Activated CD4-positive, alpha-beta T cell treated with anti-CD3 and anti-CD28 coated beads, Interleukin-2, amount 10 ng/mL, durations not matched to agents 24 days and 14 days (primary cell): ENCODE measurements at regions not wholly inside any gene's neighbourhood (a gene's known extent, or its start where the extent isn't known, plus 50 kb on each side); places are given as distances from the start of the nearest gene placed in this dataset.

Source experiments
- DNase-seq: peaks from one replicate; pipeline ENCODE4 v3.0.0; 2022
- H3K27ac Mint-ChIP-seq: one replicate; pipeline ENCODE4 v1.8.0; 2022; ENCODE audit warnings: mild to moderate bottlenecking, mixed read lengths
- H3K27me3 Mint-ChIP-seq: one replicate; pipeline ENCODE4 v1.8.0; 2022; ENCODE audit warnings: mixed read lengths
- H3K36me3 Mint-ChIP-seq: one replicate; pipeline ENCODE4 v1.8.0; 2022; ENCODE audit warnings: low read depth, mild to moderate bottlenecking, mixed read lengths
- H3K4me1 Mint-ChIP-seq: one replicate; pipeline ENCODE4 v1.8.0; 2021; ENCODE audit warnings: mixed read lengths
- H3K4me3 Mint-ChIP-seq: one replicate; pipeline ENCODE4 v1.8.0; 2022; ENCODE audit warnings: mild to moderate bottlenecking, moderate library complexity, mixed read lengths
- H3K9me3 Mint-ChIP-seq: one replicate; pipeline ENCODE4 v1.8.0; 2021; ENCODE audit warnings: mixed read lengths
- intact Hi-C: fragments of 100-400 bp; cut with micrococcal nuclease; formaldehyde crosslinking; loops from one replicate; pipeline ENCODE4 v1.15.1; 2023

DNA sequence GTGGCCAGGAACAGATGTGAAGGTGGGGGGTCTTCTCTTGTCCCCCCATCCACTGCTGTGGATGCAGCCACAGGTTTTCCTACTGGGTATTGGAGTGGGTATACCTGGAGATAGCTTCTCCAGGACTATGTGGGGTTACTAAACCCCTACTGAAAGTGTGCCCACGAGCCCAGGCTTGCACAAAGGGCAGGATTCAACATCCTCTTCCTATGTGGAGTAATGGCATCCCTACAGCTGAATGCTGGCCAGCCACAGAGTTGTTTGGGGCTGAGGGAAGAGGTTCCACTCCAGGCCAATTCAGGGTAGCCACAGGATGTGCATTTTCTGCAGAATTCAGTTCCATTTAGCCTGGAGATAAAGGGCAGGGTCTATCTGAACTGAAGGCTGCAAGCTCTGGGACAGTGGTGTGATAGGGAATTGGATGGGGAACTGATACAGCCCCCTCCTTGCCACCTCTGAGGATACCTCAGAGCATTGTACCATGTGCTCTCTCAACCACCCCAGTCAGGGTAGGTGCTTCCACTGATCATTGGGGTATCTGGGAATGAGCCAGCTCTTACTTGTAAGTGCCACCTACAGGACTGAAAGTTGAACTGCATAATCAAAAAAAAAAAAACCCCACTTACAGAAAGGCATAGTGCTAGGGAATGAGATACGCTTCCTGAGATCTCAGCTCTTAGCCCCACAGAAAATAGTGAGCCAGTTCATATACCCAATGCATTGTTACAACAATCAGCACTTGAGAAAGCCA, 187.1 kb downstream of the KITLG start:
- Mint-ChIP-seq H3K27ac (no peak overlapping the region), H3K4me1 (peaks cover 11% of the 10 kb centered on the region), H3K4me3 (no peak overlapping the region), H3K9me3 (peaks cover 3% of the 10 kb centered on the region), H3K27me3 (peaks cover 2% of the 10 kb centered on the region), H3K36me3 (no peaks in the 10 kb centered on the region)
- DNase-seq = no peak
- intact Hi-C loops = loop anchor here (1.0 to 10.0 kb wide), 2 partner anchors 239 to 358 kb away; a partner anchor contains a TSS

DNA sequence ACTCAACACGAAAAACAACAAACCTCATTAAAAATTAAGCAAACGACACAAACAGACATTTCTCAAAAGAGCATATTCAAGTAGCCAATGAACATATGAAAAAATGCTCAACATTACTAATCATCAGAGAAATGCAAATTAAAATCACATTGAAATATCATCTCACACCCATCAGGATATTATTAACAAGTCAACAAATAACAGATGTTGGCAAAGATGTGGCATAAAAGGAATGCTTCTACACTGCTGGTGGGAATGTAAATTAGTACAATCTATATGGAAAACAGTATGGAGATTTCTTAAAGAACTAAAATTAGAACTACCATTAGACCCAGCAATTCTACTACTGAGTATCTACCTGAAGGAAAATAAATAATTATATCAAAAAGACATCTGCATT, 182.2 kb downstream of the KITLG start:
- no peak for DNase-seq
- Mint-ChIP-seq H3K27me3 (peaks cover 5% of the 10 kb centered on the region), H3K4me3 (no peak overlapping the region), H3K4me1 (peaks cover 4% of the 10 kb centered on the region), H3K9me3 (no peaks in the 10 kb centered on the region), H3K27ac (no peak overlapping the region), H3K36me3 (no peaks in the 10 kb centered on the region)
- intact Hi-C loops = loop anchor here (10.0 kb wide), 1 partner anchor 363 kb away; a partner anchor contains a TSS

DNA sequence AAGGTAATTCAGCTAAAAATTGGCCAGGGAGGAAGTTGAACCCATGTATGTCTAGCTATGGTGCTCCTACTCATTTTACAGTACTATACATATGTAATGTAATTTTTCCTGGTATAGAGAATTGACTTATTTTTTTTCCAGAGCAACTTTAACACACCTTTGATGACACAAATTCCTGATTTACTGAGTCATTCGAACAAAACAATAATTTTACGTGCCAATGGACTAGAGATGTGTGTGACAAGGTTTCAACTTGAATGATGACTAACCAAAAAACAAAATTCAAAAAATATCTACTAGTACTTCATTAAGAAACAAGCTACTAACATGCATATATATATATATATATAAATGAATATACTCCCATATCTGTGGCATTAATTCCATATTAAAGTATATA, 180.5 kb downstream of the KITLG start:
- Mint-ChIP-seq H3K4me3 (no peak overlapping the region), H3K4me1 (peaks cover 2% of the 10 kb centered on the region), H3K9me3 (no peaks in the 10 kb centered on the region), H3K27me3 (peaks cover 5% of the 10 kb centered on the region), H3K36me3 (no peaks in the 10 kb centered on the region), H3K27ac (no peak overlapping the region)
- intact Hi-C loops = loop anchor here (10.0 kb wide), 1 partner anchor 365 kb away; a partner anchor contains a TSS
- DNase-seq = no peak

DNA sequence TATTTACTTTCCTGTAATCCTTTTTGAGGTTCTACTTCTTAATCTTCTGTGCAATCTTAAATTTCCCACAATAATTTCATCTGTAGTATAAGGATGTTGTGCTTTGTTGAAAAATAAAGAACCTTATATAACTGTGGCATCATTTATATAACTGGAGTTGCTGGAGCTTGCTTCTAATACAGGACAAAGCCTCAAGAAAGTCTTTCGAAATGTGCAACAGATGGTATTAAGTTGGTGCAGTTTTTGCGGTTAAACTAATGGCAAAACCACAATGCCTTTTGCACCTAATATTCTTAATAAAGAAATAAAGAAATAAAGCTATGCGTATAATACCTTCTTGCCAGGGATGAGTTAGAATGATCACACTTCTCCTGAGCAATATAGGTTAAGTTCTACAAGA, 180.0 kb downstream of the KITLG start:
- H3K9me3 Mint-ChIP-seq = no peaks in the 10 kb centered on the region

DNA sequence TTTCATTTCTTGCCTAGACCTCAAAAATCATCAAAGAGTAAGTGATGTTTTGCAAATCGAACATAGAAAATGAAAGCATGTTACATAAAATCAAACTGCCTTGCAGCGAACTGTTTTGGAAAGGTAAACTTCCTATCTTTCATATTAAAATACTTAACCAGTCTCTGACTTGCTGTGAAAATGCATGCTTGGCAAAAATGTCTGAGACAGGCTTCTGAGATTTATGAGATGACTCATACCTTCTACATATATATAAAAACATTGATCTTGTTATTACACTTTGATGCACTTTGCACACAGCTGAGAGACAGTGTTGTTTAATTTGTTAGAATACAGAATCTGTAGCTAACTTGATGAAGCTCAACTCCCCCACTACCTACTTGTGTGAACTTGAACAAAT, 179.1 kb downstream of the KITLG start:
- Mint-ChIP-seq H3K4me3 (peak overlapping the region; percentile 20), H3K27ac (no peak overlapping the region), H3K4me1 (peaks cover 2% of the 10 kb centered on the region)

More for the DNA sequence above, 180.0 kb downstream of the KITLG start:
- H3K4me1 Mint-ChIP-seq = peaks cover 2% of the 10 kb centered on the region
- H3K27ac Mint-ChIP-seq = no peak overlapping the region
- H3K4me3 Mint-ChIP-seq = no peak overlapping the region
- H3K27me3 Mint-ChIP-seq = peaks cover 3% of the 10 kb centered on the region
- intact Hi-C loops = no loop called here
- no peak for DNase-seq
- no peaks in the 10 kb centered on the region for H3K36me3 Mint-ChIP-seq

DNA sequence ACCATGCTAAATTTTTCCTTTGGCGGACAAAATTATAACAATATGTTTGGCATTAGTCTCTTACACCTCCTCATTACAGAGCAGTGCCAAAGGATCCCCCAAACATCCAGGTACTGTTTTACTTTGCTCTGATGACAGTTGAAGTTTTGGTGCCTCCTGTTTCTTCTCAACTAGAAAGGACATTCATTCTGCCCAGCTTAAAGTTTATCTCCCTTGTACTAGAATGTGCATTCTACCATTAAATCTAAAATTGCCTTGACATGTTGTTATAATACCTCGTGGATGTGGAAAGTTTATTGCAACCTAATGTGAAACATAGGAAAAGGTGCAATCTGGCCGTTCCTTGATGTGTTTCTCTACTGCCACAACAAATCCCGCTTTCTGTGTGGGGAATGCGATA, 173.4 kb downstream of the KITLG start:
- Mint-ChIP-seq H3K36me3 (no peaks in the 10 kb centered on the region), H3K27ac (no peak overlapping the region), H3K9me3 (no peaks in the 10 kb centered on the region), H3K4me1 (no peaks in the 10 kb centered on the region), H3K4me3 (no peak overlapping the region), H3K27me3 (no peaks in the 10 kb centered on the region)
- intact Hi-C loops = no loop called here
- no peak for DNase-seq

More for the DNA sequence above, 179.1 kb downstream of the KITLG start:
- Mint-ChIP-seq H3K9me3 (no peaks in the 10 kb centered on the region), H3K36me3 (no peaks in the 10 kb centered on the region), H3K27me3 (peaks cover 2% of the 10 kb centered on the region)
- intact Hi-C loops = no loop called here
- DNase-seq = no peak

DNA sequence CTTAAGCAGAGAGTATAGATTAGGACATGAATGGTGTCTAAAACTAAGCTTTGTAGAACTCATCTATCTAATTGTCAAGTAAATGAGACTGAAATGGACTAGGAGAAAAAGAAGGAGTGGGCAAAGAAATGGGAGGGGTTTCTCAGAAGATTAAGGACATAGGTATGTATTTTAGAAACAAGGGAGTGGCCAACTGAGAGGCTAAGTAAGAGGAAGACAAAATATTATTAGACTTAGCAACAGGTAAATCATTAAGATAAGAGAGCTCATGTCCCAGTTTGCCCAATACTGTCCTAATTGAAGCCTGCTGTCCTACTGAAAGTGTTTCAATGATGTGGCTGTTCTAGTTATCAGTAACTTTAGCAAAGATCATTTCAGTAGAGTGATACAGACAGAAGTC, 171.4 kb downstream of the KITLG start:
- Mint-ChIP-seq H3K27me3 (no peaks in the 10 kb centered on the region), H3K4me3 (no peak overlapping the region), H3K36me3 (no peaks in the 10 kb centered on the region), H3K4me1 (no peaks in the 10 kb centered on the region), H3K27ac (no peak overlapping the region), H3K9me3 (no peaks in the 10 kb centered on the region)
- DNase-seq = no peak
- intact Hi-C loops = no loop called here

DNA sequence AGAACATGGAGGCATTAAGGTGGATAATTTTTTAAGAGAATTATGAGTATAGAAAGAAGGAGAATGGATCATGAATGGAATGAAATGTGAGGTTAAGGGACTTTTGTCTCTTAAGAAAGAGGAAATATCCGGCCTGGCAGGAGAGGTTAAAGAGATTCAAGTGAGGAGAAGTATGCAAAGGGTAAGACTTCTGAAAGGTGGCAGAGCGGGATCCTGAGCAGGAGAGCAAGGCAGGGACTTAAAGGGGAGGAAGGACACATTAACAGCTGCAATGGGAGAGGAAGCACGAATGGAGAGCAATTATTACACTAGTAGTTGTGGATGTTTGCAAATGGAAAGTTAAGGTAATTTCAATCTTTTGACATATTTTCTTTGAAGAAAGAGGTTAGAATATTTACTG, 171.0 kb downstream of the KITLG start:
- Mint-ChIP-seq H3K27me3 (no peaks in the 10 kb centered on the region), H3K9me3 (no peaks in the 10 kb centered on the region), H3K4me3 (no peak overlapping the region), H3K27ac (no peak overlapping the region), H3K36me3 (no peaks in the 10 kb centered on the region), H3K4me1 (no peaks in the 10 kb centered on the region)
- no peak for DNase-seq
- intact Hi-C loops = no loop called here

DNA sequence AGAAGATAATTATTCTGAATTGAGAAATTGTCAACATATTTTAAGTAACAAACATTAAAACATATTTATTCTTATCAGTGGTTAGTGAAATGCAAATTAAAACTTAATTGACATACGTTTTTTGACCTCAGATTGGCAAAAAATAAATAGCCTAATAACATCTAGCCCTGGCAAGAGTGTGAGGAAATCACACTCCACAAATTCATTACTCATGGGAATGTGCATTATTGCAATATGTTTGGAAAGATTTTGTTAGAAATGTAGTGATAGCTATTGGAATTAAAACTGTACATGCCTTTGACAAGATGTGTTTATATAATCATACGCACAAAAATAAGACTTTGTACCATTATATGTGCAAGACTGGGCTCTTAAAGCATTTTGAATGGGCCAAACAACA, 168.6 kb downstream of the KITLG start:
- no peak for DNase-seq
- no peak overlapping the region for H3K4me3 Mint-ChIP-seq
- intact Hi-C loops = no loop called here
- H3K36me3 Mint-ChIP-seq = no peaks in the 10 kb centered on the region
- no peaks in the 10 kb centered on the region for H3K9me3 Mint-ChIP-seq
- H3K27me3 Mint-ChIP-seq = no peaks in the 10 kb centered on the region
- H3K4me1 Mint-ChIP-seq = no peaks in the 10 kb centered on the region
- no peak overlapping the region for H3K27ac Mint-ChIP-seq

DNA sequence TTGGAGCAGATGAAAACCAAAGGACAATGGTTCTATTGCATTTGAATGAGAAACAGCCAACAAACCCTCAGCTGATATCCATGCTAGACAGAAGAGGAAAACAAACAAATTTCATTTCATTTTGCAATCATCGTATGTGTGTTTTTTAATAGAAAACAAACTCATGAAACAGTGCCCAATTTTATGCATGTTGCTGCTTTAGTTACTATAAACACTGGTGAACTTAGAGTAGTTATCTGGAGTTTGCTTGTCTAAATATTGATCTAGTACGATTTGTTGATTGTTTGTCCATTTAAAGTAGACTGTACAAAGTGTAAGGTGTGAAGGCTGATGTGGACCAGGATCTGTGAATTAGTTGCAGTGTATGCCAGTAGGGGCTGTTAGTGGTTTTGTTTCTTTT, 166.6 kb downstream of the KITLG start:
- H3K4me1 Mint-ChIP-seq = no peaks in the 10 kb centered on the region
- intact Hi-C loops = no loop called here
- no peaks in the 10 kb centered on the region for H3K36me3 Mint-ChIP-seq
- no peak overlapping the region for H3K27ac Mint-ChIP-seq
- no peak for DNase-seq
- H3K9me3 Mint-ChIP-seq = no peaks in the 10 kb centered on the region
- H3K27me3 Mint-ChIP-seq = no peaks in the 10 kb centered on the region
- H3K4me3 Mint-ChIP-seq = no peak overlapping the region

DNA sequence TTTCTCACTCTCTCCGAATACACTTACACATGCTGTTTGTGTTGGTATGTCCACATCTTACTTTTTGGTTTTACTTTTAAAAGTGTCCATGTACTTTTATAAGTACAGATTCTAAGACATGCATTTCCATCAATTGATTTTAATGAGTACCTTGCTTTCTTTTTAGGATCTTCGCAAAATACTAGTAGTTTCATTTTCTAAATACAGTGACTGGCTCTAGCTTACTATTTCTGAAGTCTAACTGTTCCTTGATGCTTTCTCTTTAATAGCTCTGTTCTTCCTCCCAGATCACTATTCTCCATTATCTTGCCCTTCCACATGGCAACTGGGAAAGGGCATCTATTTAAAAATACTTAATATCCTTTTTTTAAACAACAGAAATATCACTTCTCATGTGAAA, 164.1 kb downstream of the KITLG start:
- no peak overlapping the region for H3K27ac Mint-ChIP-seq
- no peak overlapping the region for H3K4me3 Mint-ChIP-seq
- no peaks in the 10 kb centered on the region for H3K9me3 Mint-ChIP-seq
- no peaks in the 10 kb centered on the region for H3K36me3 Mint-ChIP-seq
- no peaks in the 10 kb centered on the region for H3K27me3 Mint-ChIP-seq
- intact Hi-C loops = no loop called here
- H3K4me1 Mint-ChIP-seq = no peaks in the 10 kb centered on the region
- no peak for DNase-seq

DNA sequence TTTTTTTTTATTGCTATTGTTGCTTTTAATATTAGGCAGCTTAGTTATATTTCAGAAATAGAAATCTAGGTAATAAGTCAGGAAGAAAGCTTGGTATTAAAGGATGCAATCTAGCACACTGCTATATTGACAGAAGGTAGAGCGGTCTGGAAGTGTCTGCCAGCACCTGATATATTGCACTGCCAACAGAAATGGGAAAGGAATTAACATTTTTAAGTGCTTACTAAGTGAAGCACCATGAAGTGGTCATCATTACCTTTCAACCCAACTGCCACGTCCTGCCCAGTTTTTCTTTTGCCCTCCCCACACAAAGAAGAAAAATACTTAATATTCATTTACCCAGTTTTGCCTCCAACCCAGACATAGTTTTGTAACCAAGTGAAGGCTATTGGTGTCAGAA, 163.5 kb downstream of the KITLG start:
- Mint-ChIP-seq H3K27me3 (no peaks in the 10 kb centered on the region), H3K4me3 (no peak overlapping the region), H3K4me1 (no peaks in the 10 kb centered on the region), H3K27ac (no peak overlapping the region), H3K36me3 (no peaks in the 10 kb centered on the region), H3K9me3 (no peaks in the 10 kb centered on the region)
- intact Hi-C loops = no loop called here
- no peak for DNase-seq

DNA sequence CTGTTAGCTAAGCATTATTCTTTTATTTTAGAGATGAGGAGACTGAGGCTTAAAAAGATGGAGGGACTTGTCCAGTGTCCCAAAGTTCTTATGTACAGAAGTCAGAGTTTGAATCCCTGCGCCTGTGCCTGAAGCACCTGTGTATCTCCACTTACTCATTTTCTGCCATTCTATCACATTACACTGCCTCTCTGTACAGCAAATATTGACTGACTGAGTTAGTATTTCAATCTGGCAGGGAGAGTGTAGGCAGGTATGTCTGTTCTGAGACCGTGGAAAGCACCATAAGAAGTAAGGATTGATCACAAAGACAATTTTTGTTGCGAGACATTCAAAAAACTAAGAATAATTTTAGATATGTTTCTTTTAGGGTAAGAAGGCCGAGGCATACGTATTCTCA, 162.7 kb downstream of the KITLG start:
- no peak for DNase-seq
- H3K9me3 Mint-ChIP-seq = no peaks in the 10 kb centered on the region
- H3K27ac Mint-ChIP-seq = no peak overlapping the region
- H3K4me1 Mint-ChIP-seq = no peaks in the 10 kb centered on the region
- H3K27me3 Mint-ChIP-seq = no peaks in the 10 kb centered on the region
- H3K36me3 Mint-ChIP-seq = no peaks in the 10 kb centered on the region
- intact Hi-C loops = no loop called here
- no peak overlapping the region for H3K4me3 Mint-ChIP-seq

DNA sequence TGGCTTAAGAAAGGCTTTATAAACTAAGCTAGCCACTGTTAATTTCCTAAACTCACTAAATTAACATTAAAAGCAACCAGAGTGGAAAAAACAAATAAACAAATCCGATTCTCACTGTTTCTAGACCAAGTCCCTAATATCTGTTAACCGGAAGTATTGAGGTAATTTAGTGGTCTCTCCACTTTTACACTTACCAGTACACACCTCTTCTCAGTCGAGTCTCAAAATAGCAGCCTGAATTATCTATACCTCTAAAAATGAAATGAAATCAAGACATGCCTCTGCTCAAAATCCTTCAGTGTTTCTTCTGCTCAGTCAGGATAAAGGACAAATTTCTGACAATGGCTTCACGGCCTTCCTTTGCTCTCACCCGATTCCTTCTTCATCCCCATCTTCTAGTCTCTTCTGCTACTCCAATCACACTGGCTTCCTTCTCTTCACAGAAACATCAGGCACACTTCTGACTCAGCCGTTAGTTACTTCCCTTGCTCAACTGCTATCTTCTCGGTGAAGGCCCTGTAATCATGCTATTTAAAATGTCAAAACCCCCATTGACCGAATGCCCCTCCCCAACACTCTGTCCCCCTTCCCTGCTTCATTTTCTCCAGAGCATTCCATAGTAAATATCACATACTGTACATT, 161.3 kb downstream of the KITLG start:
- intact Hi-C loops = no loop called here
- no peaks in the 10 kb centered on the region for H3K9me3 Mint-ChIP-seq
- no peaks in the 10 kb centered on the region for H3K36me3 Mint-ChIP-seq
- H3K27me3 Mint-ChIP-seq = no peaks in the 10 kb centered on the region
- DNase-seq = no peak
- H3K4me1 Mint-ChIP-seq = no peaks in the 10 kb centered on the region
- H3K4me3 Mint-ChIP-seq = no peak overlapping the region
- H3K27ac Mint-ChIP-seq = no peak overlapping the region

DNA sequence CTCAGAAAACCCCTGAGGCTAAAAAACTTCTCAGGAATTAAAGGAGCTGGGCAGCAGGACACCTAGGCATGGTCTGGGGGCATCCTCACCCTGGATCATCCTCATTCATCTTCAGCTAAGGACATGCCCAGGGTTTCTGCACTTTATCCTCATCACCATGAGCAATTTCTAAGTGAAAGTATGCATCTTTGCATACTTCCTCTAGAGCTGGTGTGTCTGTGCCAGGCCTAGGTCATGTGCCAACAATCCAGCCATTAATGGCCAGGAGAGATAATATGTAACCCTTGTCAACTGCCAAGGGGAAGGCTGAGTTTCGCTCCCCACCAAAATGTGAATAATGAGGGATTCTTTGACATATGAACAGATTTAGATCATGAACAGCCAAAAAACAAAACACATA, 160.5 kb downstream of the KITLG start:
- intact Hi-C loops = no loop called here
- Mint-ChIP-seq H3K4me1 (no peaks in the 10 kb centered on the region), H3K36me3 (no peaks in the 10 kb centered on the region)

More for the DNA sequence above, 160.5 kb downstream of the KITLG start:
- no peak overlapping the region for H3K4me3 Mint-ChIP-seq
- no peaks in the 10 kb centered on the region for H3K9me3 Mint-ChIP-seq
- H3K27ac Mint-ChIP-seq = no peak overlapping the region
- DNase-seq = no peak
- H3K27me3 Mint-ChIP-seq = no peaks in the 10 kb centered on the region
